PC-3 (cell line): ENCODE measurements at regions not wholly inside any gene's neighbourhood (a gene's known extent, or its start where the extent isn't known, plus 50 kb on each side); places are given as distances from the start of the nearest gene placed in this dataset.
A peak's percentile ranks its signal among the peaks of the same experiment; 100 is the strongest.

Experiments used
- ATAC-seq: fragments of 200-7000 bp; cut with Tn5 transposase; 2 replicates; pipeline ENCODE4 v1.9.1; 2020; ENCODE audit warnings: mild to moderate bottlenecking, moderate library complexity
- BruUV-seq: library from RNA; stranded (reverse); fragments of 400-500 nt; replicated peaks from 2 replicates; lab custom pipeline; 2021; lab: Mats Ljungman, UMichigan
- CTCF ChIA-PET: fragments of 300-600 bp; sonication (Branson Sonifier 250); formaldehyde crosslinking; loops from one replicate; lab custom pipeline; 2022; ENCODE audit warnings: antibody characterized with exemption; lab: Charles Lee
- POLR2A ChIA-PET: fragments of 300-600 bp; sonication (Branson Sonifier 250); formaldehyde crosslinking; loops from one replicate; lab custom pipeline; 2022; ENCODE audit warnings: antibody characterized with exemption; ENCODE audit not compliant: unreplicated experiment; lab: Charles Lee
- DNase-seq: peaks from one replicate; pipeline ENCODE4 v3.0.0-alpha.2; 2015
- H2AFZ ChIP-seq: fragments of 300-600 bp; sonication (generic); 2 replicates; pipeline ENCODE4 v1.6.0; 2016; ENCODE audit warnings: antibody characterized with exemption, low read length
- H3F3A ChIP-seq: fragments of 300-600 bp; sonication (generic); one replicate; pipeline ENCODE4 v1.6.0; 2017; ENCODE audit warnings: antibody characterized with exemption, low read length, control low read depth, mild to moderate bottlenecking; ENCODE audit not compliant: unreplicated experiment
- H3K27ac ChIP-seq: fragments of 300-600 bp; sonication (generic); 2 replicates; pipeline ENCODE4 v1.5.1; 2016; ENCODE audit warnings: mild to moderate bottlenecking, low read length
- H3K27me3 ChIP-seq: fragments of 300-600 bp; sonication (generic); 2 replicates; pipeline ENCODE4 v1.6.1; 2016; ENCODE audit warnings: low read length, mixed read lengths
- H3K36me3 ChIP-seq: fragments of 300-600 bp; sonication (generic); 2 replicates; pipeline ENCODE4 v1.6.1; 2016; ENCODE audit warnings: low read depth, mixed run types, low read length, mixed read lengths
- H3K4me1 ChIP-seq: fragments of 300-600 bp; sonication (generic); 2 replicates; pipeline ENCODE4 v1.5.1; 2016; ENCODE audit warnings: low read length; ENCODE audit not compliant: insufficient read depth
- H3K4me2 ChIP-seq: fragments of 300-600 bp; sonication (generic); 2 replicates; pipeline ENCODE4 v1.6.0; 2016; ENCODE audit warnings: low read length
- H3K4me3 ChIP-seq: fragments of 300-600 bp; sonication (generic); 2 replicates; pipeline ENCODE4 v1.5.1; 2016; ENCODE audit warnings: mild to moderate bottlenecking, low read length, mixed read lengths
- H3K79me2 ChIP-seq: fragments of 300-600 bp; sonication (generic); 2 replicates; pipeline ENCODE4 v1.6.1; 2017; ENCODE audit warnings: low read length, mixed read lengths
- H3K9ac ChIP-seq: fragments of 300-600 bp; sonication (generic); 2 replicates; pipeline ENCODE4 v1.6.0; 2016; ENCODE audit warnings: mild to moderate bottlenecking, low read length
- H3K9me2 ChIP-seq: fragments of 300-600 bp; sonication (generic); replicated peaks from 2 replicates; pipeline ENCODE4 v1.6.1; 2016; ENCODE audit warnings: mixed run types, low read length, mixed read lengths
- H3K9me3 ChIP-seq: fragments of 300-600 bp; sonication (generic); 2 replicates; pipeline ENCODE4 v1.6.1; 2016; ENCODE audit warnings: low read length, mixed read lengths
- H4K20me1 ChIP-seq: fragments of 300-600 bp; sonication (generic); 2 replicates; pipeline ENCODE4 v1.6.1; 2016; ENCODE audit warnings: low read length, mixed read lengths
- EZH2 ChIP-seq: fragments of 300-600 bp; sonication (generic); IDR thresholded peaks from one replicate; pipeline ENCODE4 v1.6.1; 2017; ENCODE audit warnings: antibody characterized with exemption, mild to moderate bottlenecking, low read length; ENCODE audit not compliant: unreplicated experiment
- EZH2phosphoT487 ChIP-seq: fragments of 300-600 bp; sonication (generic); IDR thresholded peaks from 2 replicates; pipeline ENCODE4 v1.6.1; 2018; ENCODE audit warnings: mild to moderate bottlenecking, antibody characterized with exemption, low read length, borderline replicate concordance
- intact Hi-C: fragments of 100-400 bp; cut with micrococcal nuclease; formaldehyde crosslinking; loops from 2 replicates; pipeline ENCODE4 v1.9.0; 2023
- TF ChIP-seq, protein P1 (sequence below): fragments of 300-600 bp; sonication (generic); conservative IDR thresholded peaks from 2 replicates; pipeline ENCODE4 v1.5.1; 2017; ENCODE audit warnings: antibody characterized with exemption, low read depth, mild to moderate bottlenecking, low read length

DNA sequence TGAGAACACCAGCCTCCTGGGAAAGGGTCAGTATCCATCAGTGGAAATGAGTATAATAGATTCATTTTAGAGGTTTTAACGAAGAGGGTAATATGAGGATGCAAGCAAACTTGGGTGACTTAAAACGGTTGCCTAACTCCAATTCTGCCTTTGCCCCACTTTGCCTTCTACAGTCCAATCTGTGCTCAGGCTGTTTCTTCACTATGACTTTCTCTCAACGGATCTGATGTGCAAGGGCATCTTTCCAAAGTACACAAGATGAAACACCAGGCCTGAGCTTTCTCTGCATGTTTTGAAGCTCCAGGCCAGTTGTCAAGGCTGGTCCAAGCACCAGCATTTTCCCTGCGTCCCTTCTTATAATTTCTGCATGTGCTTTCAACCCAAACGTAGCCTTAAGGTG lies 68.0 kb upstream of the TMEM164 start:
- intact Hi-C loops = no loop called here
- ChIA-PET CTCF (interaction anchor here (0.6 kb wide), 1 partner anchor 26 kb away, joined by 5 read pairs; no protein-coding TSS in a partner anchor), POLR2A (no interaction called here)
- Histone ChIP-seq H4K20me1 (no peaks in the 10 kb centered on the region), H3K27me3 (no peaks in the 10 kb centered on the region), H3K4me3 (no peak overlapping the region), H3K9me3 (no peaks in the 10 kb centered on the region), H3K9me2 (no peaks in the 10 kb centered on the region), H3K79me2 (no peaks in the 10 kb centered on the region), H2AFZ (no peak overlapping the region; the same call in 1 of the 2 replicates), H3F3A (no peaks in the 10 kb centered on the region), H3K4me1 (peaks cover 7% of the 10 kb centered on the region), H3K27ac (no peak overlapping the region), H3K4me2 (no peak overlapping the region; the same call in 1 of the 2 replicates), H3K36me3 (no peaks in the 10 kb centered on the region), H3K9ac (no peak overlapping the region)
- peak; percentile 60 for ATAC-seq
- no TSS peak for BruUV-seq
- TF ChIP-seq EZH2 (no peak), EZH2phosphoT487 (no peak)
- TF ChIP-seq, protein P1, sequence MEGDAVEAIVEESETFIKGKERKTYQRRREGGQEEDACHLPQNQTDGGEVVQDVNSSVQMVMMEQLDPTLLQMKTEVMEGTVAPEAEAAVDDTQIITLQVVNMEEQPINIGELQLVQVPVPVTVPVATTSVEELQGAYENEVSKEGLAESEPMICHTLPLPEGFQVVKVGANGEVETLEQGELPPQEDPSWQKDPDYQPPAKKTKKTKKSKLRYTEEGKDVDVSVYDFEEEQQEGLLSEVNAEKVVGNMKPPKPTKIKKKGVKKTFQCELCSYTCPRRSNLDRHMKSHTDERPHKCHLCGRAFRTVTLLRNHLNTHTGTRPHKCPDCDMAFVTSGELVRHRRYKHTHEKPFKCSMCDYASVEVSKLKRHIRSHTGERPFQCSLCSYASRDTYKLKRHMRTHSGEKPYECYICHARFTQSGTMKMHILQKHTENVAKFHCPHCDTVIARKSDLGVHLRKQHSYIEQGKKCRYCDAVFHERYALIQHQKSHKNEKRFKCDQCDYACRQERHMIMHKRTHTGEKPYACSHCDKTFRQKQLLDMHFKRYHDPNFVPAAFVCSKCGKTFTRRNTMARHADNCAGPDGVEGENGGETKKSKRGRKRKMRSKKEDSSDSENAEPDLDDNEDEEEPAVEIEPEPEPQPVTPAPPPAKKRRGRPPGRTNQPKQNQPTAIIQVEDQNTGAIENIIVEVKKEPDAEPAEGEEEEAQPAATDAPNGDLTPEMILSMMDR = no peak
- DNase-seq = peak; percentile 44

DNA sequence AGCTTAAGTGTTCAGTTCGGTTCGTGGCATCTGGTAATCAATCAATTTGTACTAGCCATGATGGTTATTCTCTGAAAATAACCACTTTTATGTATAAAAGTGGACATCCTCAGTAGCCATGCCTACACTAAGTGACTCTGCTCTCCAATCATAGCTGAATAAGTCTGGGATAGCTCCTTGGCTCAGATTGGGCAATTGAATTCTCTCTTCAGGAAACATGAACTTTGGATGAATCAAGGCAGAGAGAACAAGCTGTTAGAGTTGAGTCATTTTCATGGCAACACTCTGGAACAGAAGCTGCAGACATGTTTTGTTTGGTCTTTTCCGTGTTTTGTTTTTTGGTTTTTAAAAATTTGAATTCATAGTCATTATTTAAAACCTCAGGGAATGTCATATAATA lies 66.8 kb upstream of the TMEM164 start:
- intact Hi-C loops = no loop called here
- Histone ChIP-seq H4K20me1 (no peaks in the 10 kb centered on the region), H3K9me2 (no peaks in the 10 kb centered on the region), H3F3A (no peaks in the 10 kb centered on the region), H3K9me3 (no peaks in the 10 kb centered on the region), H3K27ac (no peak overlapping the region), H3K36me3 (no peaks in the 10 kb centered on the region), H3K79me2 (no peaks in the 10 kb centered on the region), H3K27me3 (no peaks in the 10 kb centered on the region), H3K4me3 (no peak overlapping the region), H3K4me1 (peaks cover 7% of the 10 kb centered on the region), H2AFZ (no peak overlapping the region), H3K4me2 (no peak overlapping the region), H3K9ac (no peak overlapping the region)
- ChIA-PET POLR2A (no interaction called here), CTCF (no interaction called here)
- no TSS peak for BruUV-seq
- TF ChIP-seq EZH2phosphoT487 (no peak), EZH2 (no peak)
- TF ChIP-seq, protein P1 = no peak
- DNase-seq (no peak), ATAC-seq (no peak)

DNA sequence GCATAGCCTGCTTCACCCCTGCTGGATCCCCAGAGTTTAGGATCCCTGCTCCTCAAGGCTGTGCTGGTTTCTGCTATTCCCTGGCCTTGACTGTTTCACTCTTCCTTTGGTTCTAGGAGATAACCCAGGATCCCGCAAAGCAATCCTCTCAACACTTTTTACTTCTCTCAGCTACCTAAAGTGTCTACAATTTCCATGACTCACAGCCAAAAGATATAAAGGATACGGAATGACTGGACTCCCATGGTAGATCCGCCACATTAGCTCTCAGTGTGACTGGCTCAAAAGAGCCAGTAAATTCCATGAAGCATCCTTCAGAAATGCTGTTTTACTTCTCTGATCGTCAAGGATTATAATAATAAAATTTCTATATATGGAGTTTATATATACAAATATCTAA lies 66.3 kb upstream of the TMEM164 start:
- BruUV-seq = no TSS peak
- H3F3A ChIP-seq = no peaks in the 10 kb centered on the region
- no peak overlapping the region for H3K9ac ChIP-seq
- POLR2A ChIA-PET = no interaction called here
- H3K27me3 ChIP-seq = no peaks in the 10 kb centered on the region
- H3K36me3 ChIP-seq = no peaks in the 10 kb centered on the region
- H3K4me1 ChIP-seq = peaks cover 7% of the 10 kb centered on the region
- ATAC-seq (no peak), DNase-seq (no peak)
- H3K4me3 ChIP-seq = no peak overlapping the region
- no peak overlapping the region for H3K4me2 ChIP-seq
- H3K9me3 ChIP-seq = no peaks in the 10 kb centered on the region
- no peaks in the 10 kb centered on the region for H4K20me1 ChIP-seq
- H2AFZ ChIP-seq = no peak overlapping the region
- no peaks in the 10 kb centered on the region for H3K9me2 ChIP-seq
- H3K27ac ChIP-seq = no peak overlapping the region
- H3K79me2 ChIP-seq = no peaks in the 10 kb centered on the region
- CTCF ChIA-PET = no interaction called here
- TF ChIP-seq, protein P1 = no peak
- TF ChIP-seq EZH2phosphoT487 (no peak), EZH2 (no peak)
- intact Hi-C loops = no loop called here
